ENCODE measurements at regions not wholly inside any gene's neighbourhood (a gene's known extent, or its start where the extent isn't known, plus 50 kb on each side); places are given as distances from the start of the nearest gene placed in this dataset.

DNA sequence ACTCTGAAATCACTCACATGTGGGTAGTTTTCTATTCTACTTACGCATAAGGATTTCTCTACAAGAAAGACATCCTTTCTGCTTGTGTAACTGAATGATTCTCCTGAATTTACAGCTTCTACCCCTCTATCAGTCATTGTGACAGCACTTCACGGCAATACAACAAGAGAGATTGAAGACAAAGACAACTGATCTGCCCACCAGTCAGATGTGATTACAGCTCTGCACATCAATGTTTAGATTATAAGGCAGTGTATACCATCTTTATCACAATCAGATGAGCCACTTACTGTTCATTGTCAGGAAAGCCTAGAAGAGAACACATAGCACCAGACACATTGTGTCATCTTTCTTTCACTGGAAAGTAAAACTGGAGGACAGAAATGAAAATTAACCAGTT is 324.4 kb downstream of the CENPC start:
- DNase-seq, result no peak

DNA sequence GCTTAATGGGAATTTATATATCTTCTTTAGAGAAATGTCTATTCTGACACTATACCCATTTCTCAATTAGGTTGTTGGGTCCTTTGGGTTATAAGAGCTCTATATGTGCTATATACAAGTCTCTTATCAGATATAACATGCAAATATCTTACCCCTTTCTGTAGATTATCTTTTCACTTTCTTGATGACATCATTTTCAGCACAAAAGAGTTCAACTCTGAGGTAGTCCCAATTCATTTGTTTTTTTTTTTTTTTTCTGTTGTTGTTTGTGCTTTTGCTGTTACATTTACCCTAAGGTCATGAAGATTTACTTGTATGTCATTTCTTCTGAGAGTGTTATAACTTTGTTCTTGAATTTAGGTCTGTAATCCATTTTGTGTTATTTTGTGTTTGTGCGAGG is 326.4 kb downstream of the CENPC start:
- no peak for DNase-seq

- DNase-seq, result no peak
Observed at GRCh38 chr4:67207941-67208441, 337.3 kb downstream of the CENPC start.

DNA sequence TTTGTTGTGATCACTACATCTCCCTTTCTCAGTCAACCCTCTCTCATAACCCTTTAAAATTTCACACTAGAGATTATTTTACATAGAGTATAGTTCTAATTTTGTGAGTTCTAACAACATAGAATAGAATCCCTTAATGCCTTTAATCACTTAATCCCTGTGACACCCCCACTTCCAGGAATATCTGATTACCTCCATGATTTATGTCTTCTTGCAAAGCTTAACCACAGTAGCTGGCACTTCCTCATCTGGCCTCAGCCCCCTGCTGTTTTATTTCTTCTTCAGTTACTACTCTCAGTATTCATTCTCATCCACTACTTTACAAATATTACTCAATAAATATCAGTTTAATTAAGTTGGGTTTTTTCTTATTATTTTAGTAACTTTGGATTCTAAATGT is 340.9 kb downstream of the CENPC start:
- no peak for DNase-seq

DNA sequence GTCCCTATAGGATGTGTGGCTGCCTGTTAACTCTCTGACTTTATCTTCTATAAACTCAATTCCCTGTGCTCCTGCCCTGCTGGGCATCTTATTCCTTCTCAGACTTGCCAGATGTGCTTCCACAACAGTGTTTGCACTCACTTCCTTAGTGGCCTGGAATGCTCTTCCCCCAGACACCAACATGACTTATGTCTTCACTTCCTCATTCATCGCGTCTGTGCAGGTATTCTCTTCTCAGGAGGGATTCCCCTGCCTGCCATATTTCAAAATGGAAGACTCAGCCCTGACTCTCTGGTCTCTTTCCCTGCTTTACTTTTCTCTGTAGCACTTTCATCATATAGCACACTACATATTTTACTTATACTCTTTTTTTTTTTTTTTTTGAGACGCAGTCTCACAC is 344.0 kb downstream of the CENPC start:
- no peak for DNase-seq

- DNase-seq, result no peak
Observed at GRCh38 chr4:67198727-67199126, 346.6 kb downstream of the CENPC start.

DNA sequence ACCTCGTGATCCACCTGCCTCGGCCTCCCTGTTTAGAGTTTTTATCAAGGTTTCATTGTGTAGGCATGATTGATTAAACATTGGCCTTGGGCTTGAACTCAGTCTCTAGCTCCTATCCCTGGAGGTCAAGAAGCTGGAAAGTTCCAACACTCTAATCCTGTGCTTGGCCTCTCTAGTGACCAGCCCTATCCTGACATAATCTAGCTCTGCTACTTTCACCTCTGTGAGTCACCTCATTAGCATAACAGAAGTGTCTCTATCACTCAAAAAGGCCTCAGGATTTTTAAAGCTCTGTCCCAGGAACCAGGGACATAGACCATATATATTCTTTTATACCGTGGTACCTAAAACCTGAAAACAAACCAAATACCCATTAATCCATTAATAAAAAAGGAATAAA is 377.5 kb downstream of the CENPC start:
- DNase-seq, result no peak

DNA sequence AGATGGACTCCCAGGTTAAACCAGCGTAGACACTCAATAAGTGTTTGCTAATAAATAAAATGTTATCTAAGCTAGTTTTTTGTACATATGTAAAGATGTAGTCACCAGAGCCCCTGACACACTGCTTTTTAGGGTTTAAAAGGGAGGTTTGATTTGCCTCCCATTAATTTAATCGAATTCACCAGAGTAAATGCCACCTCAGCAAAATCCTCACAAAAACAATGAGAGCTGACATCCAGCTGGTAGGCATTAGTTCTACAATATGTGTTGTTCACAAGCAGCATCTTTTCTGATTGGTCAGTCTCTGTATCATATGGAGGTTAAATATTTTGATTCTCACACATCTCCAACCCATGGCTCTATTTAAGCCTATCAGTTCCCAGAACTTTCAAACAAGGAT is 382.6 kb downstream of the CENPC start:
- DNase-seq, result no peak

GRCh38 chr4:67161311-67161710 is 384.0 kb downstream of the CENPC start:
- no peak for DNase-seq

DNA sequence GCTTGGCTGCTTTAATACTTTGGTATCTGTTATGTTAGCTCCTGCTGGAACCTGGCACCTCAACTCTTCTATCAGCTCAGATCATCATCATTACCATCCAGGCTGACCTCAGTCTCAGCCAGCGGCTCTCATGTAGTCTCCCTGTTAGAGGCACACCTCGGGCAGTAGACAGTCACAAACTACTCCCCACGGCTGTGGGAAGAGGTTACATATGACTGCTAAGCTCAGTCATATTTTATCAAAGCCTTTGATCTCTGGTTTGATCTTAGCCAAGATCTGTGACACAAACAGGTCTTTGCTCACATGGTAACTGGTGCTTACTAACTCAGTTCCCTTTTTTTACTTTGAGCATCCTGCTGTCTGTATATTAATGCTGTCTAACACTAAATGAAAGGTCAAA is 384.9 kb downstream of the CENPC start:
- no peak for DNase-seq

DNA sequence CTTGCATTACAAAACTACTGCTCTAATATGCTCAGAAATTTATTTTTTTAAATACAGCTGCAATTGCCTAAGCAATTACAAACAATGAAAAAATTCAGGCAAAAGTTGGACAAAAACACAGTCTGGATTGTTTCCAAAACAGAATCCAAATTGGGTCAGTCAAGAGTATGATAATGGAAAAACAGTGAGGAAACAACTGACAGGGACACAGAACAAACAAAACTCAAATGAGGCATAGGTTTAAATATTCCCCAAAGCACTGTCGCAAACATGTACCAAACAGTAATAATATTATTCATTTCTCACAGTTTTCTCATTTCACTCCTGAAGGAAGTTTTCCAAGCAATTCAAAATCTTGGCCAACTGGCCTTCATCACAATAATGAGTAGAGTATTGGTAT is 386.6 kb downstream of the CENPC start:
- no peak for DNase-seq

- no peak for DNase-seq
Observed at GRCh38 chr4:67152976-67153375, 392.3 kb downstream of the CENPC start.

- no peak for DNase-seq
Observed at GRCh38 chr4:67151376-67152343, 393.6 kb downstream of the CENPC start.

- no peak for DNase-seq
Observed at GRCh38 chr4:67141586-67141985, 403.7 kb downstream of the CENPC start.

DNA sequence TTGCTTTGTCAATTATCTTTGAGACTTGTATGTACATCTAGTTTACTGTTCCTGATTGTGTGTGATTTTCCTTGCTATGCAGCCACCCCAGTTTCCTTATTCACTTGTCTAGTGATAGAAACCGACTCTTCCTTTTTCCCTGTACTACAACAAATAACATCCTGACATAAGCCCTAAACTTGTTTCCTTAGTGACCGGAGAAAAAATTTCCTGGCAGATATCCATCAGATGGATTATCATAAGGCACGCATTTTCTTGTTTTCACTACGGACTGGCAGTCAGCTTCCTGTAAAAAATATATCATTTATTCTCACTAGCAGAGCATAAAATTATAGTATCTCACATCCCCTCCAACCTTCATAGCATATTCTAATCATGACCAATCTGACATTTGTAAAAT is 410.7 kb downstream of the CENPC start:
- DNase-seq, result no peak

DNA sequence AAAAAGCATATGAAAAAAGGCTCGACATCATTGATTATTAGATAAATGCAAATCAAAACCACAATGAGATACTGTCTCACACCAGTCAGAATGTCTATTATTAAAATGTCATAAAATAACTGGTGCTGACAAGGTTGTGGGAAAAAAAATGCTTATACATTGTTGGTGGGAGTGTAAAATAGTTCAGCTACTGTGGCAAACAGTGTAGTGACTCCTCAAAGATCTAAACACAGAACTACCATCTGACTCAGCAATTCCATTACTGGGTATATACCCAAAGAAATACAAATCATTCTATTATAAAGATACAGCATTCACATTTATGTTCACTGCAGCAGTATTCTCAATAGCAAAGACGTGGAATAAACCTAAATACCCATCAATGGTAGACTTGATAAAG is 412.1 kb downstream of the CENPC start:
- no peak for DNase-seq

- no peak for DNase-seq
Observed at GRCh38 chr4:67131224-67131623, 414.1 kb downstream of the CENPC start.

DNA sequence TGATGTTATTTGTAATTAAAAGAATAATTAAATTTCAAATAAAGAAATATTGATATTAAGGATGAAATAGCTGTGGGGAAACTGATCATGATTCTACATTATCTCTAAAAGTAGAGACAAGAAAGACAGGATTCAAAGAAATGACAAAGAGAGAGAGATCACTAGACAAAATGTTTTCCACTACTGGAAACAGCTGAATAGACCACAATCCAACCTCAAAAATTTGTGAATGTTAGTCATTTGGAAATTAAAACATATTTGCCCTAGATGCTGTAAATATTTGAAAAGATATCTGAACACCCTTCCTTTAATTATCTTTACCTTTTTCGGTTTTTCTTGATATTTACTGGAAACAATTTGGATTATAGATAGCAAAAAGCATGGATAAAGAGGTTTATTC is 414.9 kb downstream of the CENPC start:
- no peak for DNase-seq

GRCh38 chr4:67126570-67126969 is 418.7 kb downstream of the CENPC start:
- no peak for DNase-seq

GRCh38 chr4:67125636-67126514 is 419.4 kb downstream of the CENPC start:
- no peak for DNase-seq

DNA sequence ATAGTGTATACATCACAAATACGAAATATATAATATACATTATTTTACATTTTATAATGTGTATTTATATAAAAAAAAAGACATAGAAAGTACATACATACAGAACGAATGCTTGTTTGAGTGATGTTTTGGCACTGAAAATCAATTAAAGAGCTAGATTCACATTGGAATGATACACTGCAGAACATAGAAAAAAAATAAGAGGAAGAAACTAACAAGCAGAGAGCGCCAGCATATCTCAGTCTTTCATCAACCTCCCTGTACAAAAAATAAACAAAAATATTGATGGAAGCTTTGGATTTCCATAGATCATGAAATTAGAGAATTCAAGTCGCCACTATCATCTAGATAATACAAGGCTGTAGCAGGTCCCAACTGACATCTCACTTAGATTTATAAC is 420.6 kb downstream of the CENPC start:
- DNase-seq, result no peak

GRCh38 chr4:67122029-67122428 is 423.3 kb downstream of the CENPC start:
- no peak for DNase-seq

- no peak for DNase-seq
Observed at GRCh38 chr4:67120369-67120768, 424.9 kb downstream of the CENPC start.

GRCh38 chr4:67109276-67109675 is 436.0 kb downstream of the CENPC start:
- DNase-seq, result no peak

Measured in activated CD4-positive, alpha-beta T cell treated with anti-CD3 and anti-CD28 coated beads for 48 hours (primary cell).